B cell (primary cell): ENCODE measurements at regions not wholly inside any gene's neighbourhood (a gene's known extent, or its start where the extent isn't known, plus 50 kb on each side); places are given as distances from the start of the nearest gene placed in this dataset.

Source experiments
- ATAC-seq: fragments of 200-7000 bp; cut with Tn5 transposase; one replicate; pipeline ENCODE4 v1.10.0; 2021; ENCODE audit warnings: low read depth, mild to moderate bottlenecking, moderate number of reproducible peaks, moderate library complexity
- CTCF ChIA-PET: fragments of 350-600 bp; sonication (Branson Sonifier 250); formaldehyde crosslinking; loops from one replicate; lab custom pipeline; 2021; ENCODE audit warnings: antibody characterized with exemption, inconsistent platforms; lab: Charles Lee
- POLR2A ChIA-PET: fragments of 350-600 bp; sonication (Branson Sonifier 250); formaldehyde crosslinking; loops from one replicate; lab custom pipeline; 2021; ENCODE audit warnings: antibody characterized with exemption; lab: Charles Lee
- DNase-seq: peaks from one replicate; pipeline ENCODE4 v3.0.0; 2013
- H2AFZ ChIP-seq: 2 replicates; pipeline ENCODE4 v1.6.1; 2012; ENCODE audit warnings: mild to moderate bottlenecking, low read depth, low read length; ENCODE audit not compliant: insufficient read depth, poor library complexity, severe bottlenecking
- H3K27ac ChIP-seq, 2 donors: 1 replicate in 1 of 2; 2 replicates in 1 of 2; pipeline ENCODE4 v1.5.1; 2012 to 2013; ENCODE audit warnings: low read length in 2 of 2, mild to moderate bottlenecking in 2 of 2, moderate library complexity in 1 of 2
- H3K27me3 ChIP-seq, 4 experiments: fragments of 200-600 bp in 1 of 4; sonication (generic) in 1 of 4; replicated peaks in 1 of 4; 1 replicate in 2 of 4; 2 replicates in 2 of 4; pipeline versions ENCODE4 v1.6.1 to v1.7.0; 2013 to 2016; ENCODE audit warnings: low read length in 3 of 4, mild to moderate bottlenecking in 2 of 4, mixed read lengths in 1 of 4, moderate library complexity in 1 of 4; ENCODE audit not compliant: insufficient read depth in 4 of 4, control insufficient read depth in 3 of 4; ENCODE audit errors: control extremely low read depth in 1 of 4
- H3K36me3 ChIP-seq, 2 experiments: replicated peaks in 1 of 2; 1 replicate in 1 of 2; 2 replicates in 1 of 2; pipeline versions ENCODE4 v1.6.1 to v1.7.1; 2013; ENCODE audit warnings: low read length in 1 of 2; ENCODE audit not compliant: insufficient read depth in 2 of 2, control insufficient read depth in 1 of 2; ENCODE audit errors: control extremely low read depth in 1 of 2, extremely low read depth in 1 of 2
- H3K4me1 ChIP-seq, 2 donors: fragments of 200-600 bp in 1 of 2; sonication (generic) in 1 of 2; 1 replicate in 1 of 2; 2 replicates in 1 of 2; pipeline versions ENCODE4 v1.5.1 to v1.6.1; 2013 to 2017; ENCODE audit warnings: low read length in 2 of 2; ENCODE audit not compliant: control insufficient read depth in 2 of 2, insufficient read depth in 2 of 2
- H3K4me2 ChIP-seq: replicated peaks from 2 replicates; pipeline ENCODE3; 2012; ENCODE audit warnings: mild to moderate bottlenecking, low read depth, low read length; ENCODE audit not compliant: poor library complexity, severe bottlenecking
- H3K4me3 ChIP-seq, 5 experiments: fragments of 200-600 bp in 1 of 5; sonication (generic) in 1 of 5; 1 replicate in 3 of 5; 2 replicates in 2 of 5; pipeline versions ENCODE4 v1.5.1 to v1.7.0; 2011 to 2016; ENCODE audit warnings: low read length in 4 of 5, mild to moderate bottlenecking in 4 of 5, low read depth in 2 of 5, control low read depth in 1 of 5, moderate library complexity in 1 of 5; ENCODE audit not compliant: insufficient read depth in 1 of 5; ENCODE audit errors: control extremely low read depth in 1 of 5, extremely low read depth in 1 of 5
- H3K79me2 ChIP-seq: fragments of 200-600 bp; sonication (generic); one replicate; pipeline ENCODE4 v1.6.0; 2016; ENCODE audit warnings: low read length; ENCODE audit not compliant: control insufficient read depth, insufficient read depth
- H3K9ac ChIP-seq: fragments of 200-600 bp; sonication (generic); 2 replicates; pipeline ENCODE4 v1.6.1; 2017; ENCODE audit warnings: mild to moderate bottlenecking, low read length, moderate library complexity
- H3K9me3 ChIP-seq, 3 donors: one replicate each; pipeline versions ENCODE4 v1.6.1 to v1.7.1; 2013; ENCODE audit warnings: low read length in 2 of 3; ENCODE audit not compliant: control insufficient read depth in 2 of 3, insufficient read depth in 1 of 3; ENCODE audit errors: control extremely low read depth in 1 of 3
- H4K20me1 ChIP-seq: 2 replicates; pipeline ENCODE4 v1.6.0; 2012; ENCODE audit warnings: mild to moderate bottlenecking, low read length; ENCODE audit not compliant: insufficient read depth, control insufficient read depth, poor library complexity, severe bottlenecking
- H3K27ac Mint-ChIP-seq: one replicate; pipeline ENCODE4 v1.8.0; 2021; ENCODE audit warnings: mixed read lengths
- H3K27me3 Mint-ChIP-seq: one replicate; pipeline ENCODE4 v1.8.0; 2021; ENCODE audit warnings: mixed read lengths
- H3K4me1 Mint-ChIP-seq: one replicate; pipeline ENCODE4 v1.8.0; 2021; ENCODE audit warnings: mixed read lengths
- H3K4me3 Mint-ChIP-seq: one replicate; pipeline ENCODE4 v1.8.0; 2021; ENCODE audit warnings: mixed read lengths
- H3K9me3 Mint-ChIP-seq: one replicate; pipeline ENCODE4 v1.8.0; 2022; ENCODE audit warnings: mixed read lengths; ENCODE audit not compliant: insufficient read depth
- EZH2 ChIP-seq: IDR thresholded peaks from 2 replicates; pipeline ENCODE4 v1.6.1; 2012; ENCODE audit warnings: borderline replicate concordance, low read depth, mild to moderate bottlenecking, moderate library complexity, low read length; ENCODE audit not compliant: insufficient read depth, poor library complexity, severe bottlenecking
- WGBS: methylation state at CpG from one replicate; pipeline ENCODE4 v1.1.5; 2013; ENCODE audit warnings: missing lambda C conversion rate; ENCODE audit not compliant: insufficient coverage; 5-methylcytosine and 5-hydroxymethylcytosine counted together
- intact Hi-C: fragments of 100-400 bp; cut with micrococcal nuclease; formaldehyde crosslinking; loops from one replicate; pipeline ENCODE4 v1.10.0; 2022
- TF ChIP-seq, protein P1 (sequence below): fragments of 200-600 bp; IDR thresholded peaks from one replicate; pipeline ENCODE4 v1.8.0; 2022; ENCODE audit warnings: antibody characterized with exemption, mild to moderate bottlenecking

DNA sequence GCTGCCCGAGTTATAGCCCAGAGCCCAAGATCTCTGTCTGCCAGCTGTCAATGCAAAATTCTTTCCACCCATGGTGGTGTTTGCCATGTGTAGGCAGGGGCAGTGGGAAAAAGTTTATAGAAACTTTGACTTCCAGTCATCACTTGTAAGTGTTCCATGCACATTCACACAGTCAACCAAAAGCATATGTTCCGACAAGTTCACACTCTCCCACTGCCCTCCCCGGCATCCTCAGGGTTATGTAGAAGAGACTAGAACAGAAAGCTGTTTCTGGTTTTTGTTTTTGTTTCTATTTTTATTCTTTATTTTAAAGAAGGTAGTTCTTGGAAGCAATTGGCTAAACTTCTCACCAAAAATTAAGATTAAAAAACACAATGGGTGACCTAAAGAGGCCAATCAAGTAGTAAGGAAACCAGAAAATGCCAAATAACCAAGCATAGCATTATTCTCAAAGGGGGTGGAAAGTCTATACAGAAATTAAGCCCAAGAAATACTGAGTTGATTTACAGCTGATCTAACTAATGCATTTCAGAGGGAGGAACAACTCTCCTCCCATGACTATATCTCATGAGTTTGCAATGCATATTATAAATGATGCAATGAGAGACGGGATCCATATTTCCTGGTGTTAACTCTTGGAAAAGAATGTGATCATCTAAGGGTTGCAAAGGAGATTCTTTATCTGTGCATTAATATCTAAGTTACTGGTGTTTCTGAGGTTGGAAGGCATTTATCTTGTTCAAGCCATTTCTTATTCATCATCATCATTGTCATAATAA is 91.5 kb upstream of the ETS2 start:
- H3K9me3 ChIP-seq, result no peaks in the 10 kb centered on the region
- Mint-ChIP-seq H3K4me3 (no peak overlapping the region), H3K9me3 (no peaks in the 10 kb centered on the region), H3K4me1 (no peaks in the 10 kb centered on the region), H3K27ac (no peak overlapping the region), H3K27me3 (peaks cover 9% of the 10 kb centered on the region)
- no peak overlapping the region for H3K4me3 ChIP-seq
- TF ChIP-seq EZH2, result no peak
- TF ChIP-seq, protein P1, sequence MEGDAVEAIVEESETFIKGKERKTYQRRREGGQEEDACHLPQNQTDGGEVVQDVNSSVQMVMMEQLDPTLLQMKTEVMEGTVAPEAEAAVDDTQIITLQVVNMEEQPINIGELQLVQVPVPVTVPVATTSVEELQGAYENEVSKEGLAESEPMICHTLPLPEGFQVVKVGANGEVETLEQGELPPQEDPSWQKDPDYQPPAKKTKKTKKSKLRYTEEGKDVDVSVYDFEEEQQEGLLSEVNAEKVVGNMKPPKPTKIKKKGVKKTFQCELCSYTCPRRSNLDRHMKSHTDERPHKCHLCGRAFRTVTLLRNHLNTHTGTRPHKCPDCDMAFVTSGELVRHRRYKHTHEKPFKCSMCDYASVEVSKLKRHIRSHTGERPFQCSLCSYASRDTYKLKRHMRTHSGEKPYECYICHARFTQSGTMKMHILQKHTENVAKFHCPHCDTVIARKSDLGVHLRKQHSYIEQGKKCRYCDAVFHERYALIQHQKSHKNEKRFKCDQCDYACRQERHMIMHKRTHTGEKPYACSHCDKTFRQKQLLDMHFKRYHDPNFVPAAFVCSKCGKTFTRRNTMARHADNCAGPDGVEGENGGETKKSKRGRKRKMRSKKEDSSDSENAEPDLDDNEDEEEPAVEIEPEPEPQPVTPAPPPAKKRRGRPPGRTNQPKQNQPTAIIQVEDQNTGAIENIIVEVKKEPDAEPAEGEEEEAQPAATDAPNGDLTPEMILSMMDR, result no peak
- H3K9ac ChIP-seq, result no peak overlapping the region
- H3K79me2 ChIP-seq, result no peaks in the 10 kb centered on the region
- no CpG with 5 or more reads among the region's 4 CpGs for WGBS
- ChIA-PET POLR2A (no interaction called here), CTCF (no interaction called here)
- no peaks in the 10 kb centered on the region for H4K20me1 ChIP-seq
- no peak overlapping the region for H3K4me2 ChIP-seq
- intact Hi-C loops, result no loop called here
- no peak for ATAC-seq
- H3K4me1 ChIP-seq, result no peaks in the 10 kb centered on the region
- no peaks in the 10 kb centered on the region for H3K27me3 ChIP-seq
- no peak for DNase-seq
- no peak overlapping the region for H3K27ac ChIP-seq
- no peak overlapping the region for H2AFZ ChIP-seq
- no peaks in the 10 kb centered on the region for H3K36me3 ChIP-seq

DNA sequence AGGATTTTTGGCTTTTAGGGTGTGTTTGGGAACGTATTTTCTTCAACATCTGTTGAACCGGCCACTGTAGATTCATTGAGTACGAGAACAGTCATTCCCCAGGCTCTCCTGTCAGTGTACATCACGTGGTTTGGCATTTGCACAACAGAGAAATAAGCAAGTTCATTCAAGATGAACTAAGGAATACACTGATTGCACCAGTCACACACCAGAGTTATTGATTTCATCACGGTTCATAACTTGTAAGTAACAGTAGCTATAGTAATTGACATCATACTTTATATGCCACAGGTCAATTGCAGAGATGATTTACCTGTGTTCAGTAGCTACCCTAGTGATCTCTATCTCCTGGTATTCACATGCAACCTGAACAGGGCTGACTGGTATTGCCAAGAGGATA is 90.7 kb upstream of the ETS2 start:
- no peaks in the 10 kb centered on the region for H3K4me1 Mint-ChIP-seq
- H3K4me2 ChIP-seq, result no peak overlapping the region
- no peak overlapping the region for H3K4me3 Mint-ChIP-seq
- ChIA-PET CTCF (no interaction called here), POLR2A (no interaction called here)
- H3K27me3 ChIP-seq, result no peaks in the 10 kb centered on the region
- H3K4me1 ChIP-seq, result no peaks in the 10 kb centered on the region
- H3K9me3 ChIP-seq, result no peaks in the 10 kb centered on the region
- H3K79me2 ChIP-seq, result no peaks in the 10 kb centered on the region
- ATAC-seq (no peak), DNase-seq (no peak)
- H3K27me3 Mint-ChIP-seq, result peaks cover 7% of the 10 kb centered on the region
- no peaks in the 10 kb centered on the region for H3K9me3 Mint-ChIP-seq
- intact Hi-C loops, result no loop called here
- H3K4me3 ChIP-seq, result no peak overlapping the region
- no peak overlapping the region for H3K27ac ChIP-seq
- WGBS, result 57% methylated on average over 4 of the region's 5 CpGs
- H2AFZ ChIP-seq, result no peak overlapping the region
- no peaks in the 10 kb centered on the region for H3K36me3 ChIP-seq
- no peak for TF ChIP-seq EZH2
- TF ChIP-seq, protein P1, result no peak
- H3K27ac Mint-ChIP-seq, result no peak overlapping the region
- H4K20me1 ChIP-seq, result no peaks in the 10 kb centered on the region
- no peak overlapping the region for H3K9ac ChIP-seq
